Activated CD8-positive, alpha-beta T cell treated with anti-CD3 and anti-CD28 coated beads for 36 hours (primary cell): ENCODE measurements at regions not wholly inside any gene's neighbourhood (a gene's known extent, or its start where the extent isn't known, plus 50 kb on each side); places are given as distances from the start of the nearest gene placed in this dataset.

Experiments
- ATAC-seq: fragments of 200-7000 bp; cut with Tn5 transposase; one replicate; pipeline ENCODE4 v1.10.0; 2021; ENCODE audit warnings: mild to moderate bottlenecking, moderate library complexity
- CTCF ChIA-PET: fragments of 350-600 bp; sonication (Branson Sonifier 250); formaldehyde crosslinking; loops from one replicate; lab custom pipeline; 2021; ENCODE audit warnings: antibody characterized with exemption; lab: Charles Lee
- POLR2A ChIA-PET: fragments of 350-600 bp; sonication (Branson Sonifier 250); formaldehyde crosslinking; loops from one replicate; lab custom pipeline; 2021; ENCODE audit warnings: antibody characterized with exemption; lab: Charles Lee
- DNase-seq: peaks from one replicate; pipeline ENCODE4 v3.0.0-alpha.2; 2020
- H3K27ac Mint-ChIP-seq: one replicate; pipeline ENCODE4 v1.8.0; 2021; ENCODE audit warnings: mild to moderate bottlenecking, mixed read lengths
- H3K27me3 Mint-ChIP-seq: one replicate; pipeline ENCODE4 v1.8.0; 2021; ENCODE audit warnings: mixed read lengths
- H3K36me3 Mint-ChIP-seq: one replicate; pipeline ENCODE4 v1.8.0; 2021; ENCODE audit warnings: low read depth, mixed read lengths
- H3K4me1 Mint-ChIP-seq: one replicate; pipeline ENCODE4 v1.8.0; 2021; ENCODE audit warnings: low read depth, mixed read lengths
- H3K4me3 Mint-ChIP-seq: one replicate; pipeline ENCODE4 v1.8.0; 2021; ENCODE audit warnings: mild to moderate bottlenecking, moderate library complexity, mixed read lengths
- H3K9me3 Mint-ChIP-seq: one replicate; pipeline ENCODE4 v1.8.0; 2021; ENCODE audit warnings: mixed read lengths
- CTCF ChIP-seq: fragments of 200-600 bp; IDR thresholded peaks from one replicate; pipeline ENCODE4 v1.8.0; 2022; ENCODE audit warnings: antibody characterized with exemption, mild to moderate bottlenecking
- intact Hi-C: fragments of 100-400 bp; cut with micrococcal nuclease; formaldehyde crosslinking; loops from one replicate; pipeline ENCODE4 v1.10.0; 2022

GRCh38 chr2:199627417-199627816 is 169.7 kb upstream of the SATB2 start:
- intact Hi-C loops, result no loop called here
- H3K9me3 Mint-ChIP-seq, result no peaks in the 10 kb centered on the region
- no peak overlapping the region for H3K27ac Mint-ChIP-seq
- ChIA-PET CTCF (no interaction called here), POLR2A (no interaction called here)
- H3K4me3 Mint-ChIP-seq, result no peak overlapping the region
- DNase-seq (no peak), ATAC-seq (no peak)
- H3K4me1 Mint-ChIP-seq, result no peaks in the 10 kb centered on the region
- no peaks in the 10 kb centered on the region for H3K36me3 Mint-ChIP-seq
- no peak for TF ChIP-seq CTCF
- peaks cover 6% of the 10 kb centered on the region for H3K27me3 Mint-ChIP-seq

GRCh38 chr2:199624958-199625357 is 167.2 kb upstream of the SATB2 start:
- no peak for DNase-seq
- ChIA-PET CTCF (no interaction called here), POLR2A (no interaction called here)
- TF ChIP-seq CTCF, result no peak
- ATAC-seq, result no peak
- Mint-ChIP-seq H3K4me3 (no peak overlapping the region), H3K9me3 (no peaks in the 10 kb centered on the region), H3K27ac (no peak overlapping the region), H3K36me3 (no peaks in the 10 kb centered on the region), H3K27me3 (peaks cover 5% of the 10 kb centered on the region), H3K4me1 (no peaks in the 10 kb centered on the region)
- intact Hi-C loops, result no loop called here

- TF ChIP-seq CTCF, result no peak
- ChIA-PET POLR2A (no interaction called here), CTCF (no interaction called here)
- intact Hi-C loops, result no loop called here
- H3K4me1 Mint-ChIP-seq, result no peaks in the 10 kb centered on the region
- H3K36me3 Mint-ChIP-seq, result no peaks in the 10 kb centered on the region
- H3K27me3 Mint-ChIP-seq, result peaks cover 14% of the 10 kb centered on the region
- ATAC-seq (no peak), DNase-seq (no peak)
- H3K4me3 Mint-ChIP-seq, result no peak overlapping the region
- H3K27ac Mint-ChIP-seq, result no peak overlapping the region
- no peaks in the 10 kb centered on the region for H3K9me3 Mint-ChIP-seq
Measured at GRCh38 chr2:199612509-199613130, 154.9 kb upstream of the SATB2 start.

GRCh38 chr2:199607914-199608313 is 150.2 kb upstream of the SATB2 start:
- no peak overlapping the region for H3K27ac Mint-ChIP-seq
- H3K36me3 Mint-ChIP-seq, result no peaks in the 10 kb centered on the region
- no peaks in the 10 kb centered on the region for H3K9me3 Mint-ChIP-seq
- no peak for DNase-seq
- peaks cover 6% of the 10 kb centered on the region for H3K27me3 Mint-ChIP-seq
- no peak for TF ChIP-seq CTCF
- no peak overlapping the region for H3K4me3 Mint-ChIP-seq
- POLR2A ChIA-PET, result no interaction called here
- ATAC-seq, result no peak
- intact Hi-C loops, result no loop called here
- H3K4me1 Mint-ChIP-seq, result no peaks in the 10 kb centered on the region
- CTCF ChIA-PET, result no interaction called here

GRCh38 chr2:199606193-199606780 is 148.5 kb upstream of the SATB2 start:
- no peak for TF ChIP-seq CTCF
- no peak overlapping the region for H3K4me3 Mint-ChIP-seq
- ATAC-seq (no peak), DNase-seq (no peak)
- H3K27ac Mint-ChIP-seq, result no peak overlapping the region
- POLR2A ChIA-PET, result no interaction called here
- intact Hi-C loops, result no loop called here
- no peaks in the 10 kb centered on the region for H3K9me3 Mint-ChIP-seq
- H3K36me3 Mint-ChIP-seq, result no peaks in the 10 kb centered on the region
- no peaks in the 10 kb centered on the region for H3K4me1 Mint-ChIP-seq
- peaks cover 8% of the 10 kb centered on the region for H3K27me3 Mint-ChIP-seq
- CTCF ChIA-PET, result interaction anchor here (0.7 to 1.0 kb wide), 2 partner anchors 10 to 134 kb away, joined by 3 to 4 read pairs; no protein-coding TSS in a partner anchor
